Epithelial cell of proximal tubule (primary cell): ENCODE measurements at regions not wholly inside any gene's neighbourhood (a gene's known extent, or its start where the extent isn't known, plus 50 kb on each side); places are given as distances from the start of the nearest gene placed in this dataset.

Experiments
- DNase-seq: peaks from one replicate; pipeline ENCODE4 v3.0.0-alpha.2; 2011; ENCODE audit warnings: low read depth
- H3K4me3 ChIP-seq: 2 replicates; pipeline ENCODE4 v1.5.1; 2011; ENCODE audit warnings: low read depth, mild to moderate bottlenecking, low read length
- CTCF ChIP-seq: conservative IDR thresholded peaks from 2 replicates; pipeline ENCODE4 v1.5.1; 2012; ENCODE audit warnings: low read depth, mild to moderate bottlenecking, low read length

GRCh38 chr14:84181072-84181471 lies 1348.9 kb upstream of the FLRT2 start:
- no peak overlapping the region for H3K4me3 ChIP-seq
- TF ChIP-seq CTCF = no peak
- no peak for DNase-seq

GRCh38 chr14:84195514-84195913 lies 1334.4 kb upstream of the FLRT2 start:
- H3K4me3 ChIP-seq = no peak overlapping the region
- no peak for TF ChIP-seq CTCF
- DNase-seq = no peak

GRCh38 chr14:84197704-84198103 lies 1332.2 kb upstream of the FLRT2 start:
- no peak overlapping the region for H3K4me3 ChIP-seq
- no peak for DNase-seq
- TF ChIP-seq CTCF = no peak

GRCh38 chr14:84202486-84202885 lies 1327.5 kb upstream of the FLRT2 start:
- no peak for TF ChIP-seq CTCF
- no peak for DNase-seq
- H3K4me3 ChIP-seq = no peak overlapping the region

GRCh38 chr14:84203896-84204295 lies 1326.0 kb upstream of the FLRT2 start:
- no peak for TF ChIP-seq CTCF
- DNase-seq = no peak
- no peak overlapping the region for H3K4me3 ChIP-seq

- no peak for TF ChIP-seq CTCF
- no peak for DNase-seq
- no peak overlapping the region for H3K4me3 ChIP-seq
These were observed 1321.5 kb upstream of the FLRT2 start for GRCh38 chr14:84208451-84208850.

- H3K4me3 ChIP-seq = no peak overlapping the region
- no peak for TF ChIP-seq CTCF
- no peak for DNase-seq
These were observed 1320.9 kb upstream of the FLRT2 start for GRCh38 chr14:84209031-84209430.
